ENCODE measurements at regions not wholly inside any gene's neighbourhood (a gene's known extent, or its start where the extent isn't known, plus 50 kb on each side); places are given as distances from the start of the nearest gene placed in this dataset.

GRCh38 chr9:84411683-84412267, 71.2 kb upstream of the SLC28A3 start:
- peaks cover 4% of the 10 kb centered on the region; the same call in 1 of the 2 replicates for H3K27me3 ChIP-seq (ENCODE audit: low read length)
- no peaks in the 10 kb centered on the region for H3K4me1 ChIP-seq (ENCODE audit: insufficient read depth, low read length)
- H4K20me1 ChIP-seq (ENCODE audit: low read length), result no peaks in the 10 kb centered on the region
- no peak overlapping the region for H3K4me2 ChIP-seq (ENCODE audit: low read length)
- H3F3A ChIP-seq (ENCODE audit: low read length, unreplicated experiment), result no peaks in the 10 kb centered on the region
- no peak overlapping the region for H3K4me3 ChIP-seq (ENCODE audit: low read length)
- no peaks in the 10 kb centered on the region for H3K36me3 ChIP-seq (ENCODE audit: low read depth, low read length)
- CTCF ChIA-PET, result no interaction called here
- no peak for ATAC-seq
- H2AFZ ChIP-seq (ENCODE audit: low read length), result no peak overlapping the region
- no peak overlapping the region for H3K27ac ChIP-seq (ENCODE audit: low read length)
- H3K9ac ChIP-seq (ENCODE audit: low read length), result no peak overlapping the region
- intact Hi-C loops (cut with micrococcal nuclease), result no loop called here
- DNase-seq, result no peak
- POLR2A ChIA-PET (ENCODE audit: unreplicated experiment), result no interaction called here
- BruUV-seq (replicated peaks), result no TSS peak
- H3K9me2 ChIP-seq (replicated peaks; ENCODE audit: low read length), result no peaks in the 10 kb centered on the region
- TF ChIP-seq CTCF (conservative IDR thresholded peaks at IDR 0.05; ENCODE audit: low read depth, low read length), result no peak
- no peak for TF ChIP-seq EZH2 (IDR thresholded peaks at IDR 0.05; ENCODE audit: low read length, unreplicated experiment)
- no peak for TF ChIP-seq EZH2phosphoT487 (IDR thresholded peaks at IDR 0.05; ENCODE audit: borderline replicate concordance, low read length)
- H3K9me3 ChIP-seq (ENCODE audit: low read length), result no peaks in the 10 kb centered on the region
- H3K79me2 ChIP-seq (ENCODE audit: low read length), result no peaks in the 10 kb centered on the region

- no peak for TF ChIP-seq EZH2 (IDR thresholded peaks at IDR 0.05; ENCODE audit: low read length, unreplicated experiment)
- TF ChIP-seq EZH2phosphoT487 (IDR thresholded peaks at IDR 0.05; ENCODE audit: borderline replicate concordance, low read length), result no peak
- CTCF ChIA-PET, result no interaction called here
These were observed 72.1 kb upstream of the SLC28A3 start for GRCh38 chr9:84412654-84413053.

GRCh38 chr9:84413301-84413700, 72.7 kb upstream of the SLC28A3 start:
- Histone ChIP-seq H3F3A (ENCODE audit: low read length, unreplicated experiment) (no peaks in the 10 kb centered on the region), H3K4me3 (ENCODE audit: low read length) (no peak overlapping the region), H3K9me2 (replicated peaks; ENCODE audit: low read length) (no peaks in the 10 kb centered on the region), H3K79me2 (ENCODE audit: low read length) (no peaks in the 10 kb centered on the region), H3K9ac (ENCODE audit: low read length) (no peak overlapping the region), H3K9me3 (ENCODE audit: low read length) (no peaks in the 10 kb centered on the region), H3K27me3 (ENCODE audit: low read length) (peaks cover 9% of the 10 kb centered on the region; the same call in 1 of the 2 replicates), H3K4me2 (ENCODE audit: low read length) (no peak overlapping the region), H2AFZ (ENCODE audit: low read length) (no peak overlapping the region), H4K20me1 (ENCODE audit: low read length) (no peaks in the 10 kb centered on the region), H3K36me3 (ENCODE audit: low read depth, low read length) (no peaks in the 10 kb centered on the region), H3K4me1 (ENCODE audit: insufficient read depth, low read length) (no peaks in the 10 kb centered on the region), H3K27ac (ENCODE audit: low read length) (no peak overlapping the region)
- intact Hi-C loops (cut with micrococcal nuclease), result no loop called here
- no peak for DNase-seq
- BruUV-seq (replicated peaks), result no TSS peak
- ChIA-PET POLR2A (ENCODE audit: unreplicated experiment) (no interaction called here), CTCF (no interaction called here)
- TF ChIP-seq CTCF (conservative IDR thresholded peaks at IDR 0.05; ENCODE audit: low read depth, low read length) (no peak), EZH2 (IDR thresholded peaks at IDR 0.05; ENCODE audit: low read length, unreplicated experiment) (no peak), EZH2phosphoT487 (IDR thresholded peaks at IDR 0.05; ENCODE audit: borderline replicate concordance, low read length) (no peak)
- ATAC-seq, result no peak

More at GRCh38 chr9:84412654-84413053, 72.1 kb upstream of the SLC28A3 start:
- POLR2A ChIA-PET (ENCODE audit: unreplicated experiment), result no interaction called here
- H3F3A ChIP-seq (ENCODE audit: low read length, unreplicated experiment), result no peaks in the 10 kb centered on the region
- H3K36me3 ChIP-seq (ENCODE audit: low read depth, low read length), result no peaks in the 10 kb centered on the region
- BruUV-seq (replicated peaks), result no TSS peak
- no peaks in the 10 kb centered on the region for H4K20me1 ChIP-seq (ENCODE audit: low read length)
- no peak for ATAC-seq
- no peak overlapping the region for H3K4me3 ChIP-seq (ENCODE audit: low read length)
- no peaks in the 10 kb centered on the region for H3K9me2 ChIP-seq (replicated peaks; ENCODE audit: low read length)
- no peak overlapping the region for H3K9ac ChIP-seq (ENCODE audit: low read length)
- H3K27me3 ChIP-seq (ENCODE audit: low read length), result peaks cover 9% of the 10 kb centered on the region; the same call in 1 of the 2 replicates
- H2AFZ ChIP-seq (ENCODE audit: low read length), result no peak overlapping the region
- no peak for DNase-seq
- H3K9me3 ChIP-seq (ENCODE audit: low read length), result no peaks in the 10 kb centered on the region
- intact Hi-C loops (cut with micrococcal nuclease), result no loop called here
- no peak overlapping the region for H3K4me2 ChIP-seq (ENCODE audit: low read length)
- H3K27ac ChIP-seq (ENCODE audit: low read length), result no peak overlapping the region
- H3K79me2 ChIP-seq (ENCODE audit: low read length), result no peaks in the 10 kb centered on the region
- H3K4me1 ChIP-seq (ENCODE audit: insufficient read depth, low read length), result no peaks in the 10 kb centered on the region
